ENCODE measurements at regions not wholly inside any gene's neighbourhood (a gene's known extent, or its start where the extent isn't known, plus 50 kb on each side); places are given as distances from the start of the nearest gene placed in this dataset.
"Not testable (repeated sequence)": the region's sequence is repeated elsewhere in the genome, so short reads cannot be mapped to it uniquely, and the experiment has no call there.

- Mint-ChIP-seq H3K4me1 (no peaks in the 10 kb centered on the region), H3K27ac (no peak overlapping the region), H3K27me3 (no peaks in the 10 kb centered on the region), H3K36me3 (ENCODE audit: low read depth) (no peaks in the 10 kb centered on the region), H3K4me3 (no peak overlapping the region)
- ATAC-seq: no peak
- no peak for DNase-seq
- H3K9me3 ChIP-seq (ENCODE audit: control insufficient read depth, low read length, poor library complexity, severe bottlenecking): no peaks in the 10 kb centered on the region
Observed at GRCh38 chr3:118126751-118127150, 907.9 kb downstream of the IGSF11 start.

GRCh38 chr3:118127992-118128391, 906.7 kb downstream of the IGSF11 start:
- H3K9me3 ChIP-seq (ENCODE audit: control insufficient read depth, low read length, poor library complexity, severe bottlenecking): no peaks in the 10 kb centered on the region
- no peaks in the 10 kb centered on the region for H3K27me3 Mint-ChIP-seq

GRCh38 chr3:118128886-118129285, 905.8 kb downstream of the IGSF11 start:
- H3K36me3 Mint-ChIP-seq (ENCODE audit: low read depth): no peaks in the 10 kb centered on the region
- H3K27ac Mint-ChIP-seq: no peak overlapping the region
- no peak for ATAC-seq

More at GRCh38 chr3:118127992-118128391, 906.7 kb downstream of the IGSF11 start:
- no peak overlapping the region for H3K27ac Mint-ChIP-seq
- DNase-seq (no peak), ATAC-seq (no peak)
- H3K4me3 Mint-ChIP-seq: no peak overlapping the region
- no peaks in the 10 kb centered on the region for H3K4me1 Mint-ChIP-seq
- H3K36me3 Mint-ChIP-seq (ENCODE audit: low read depth): no peaks in the 10 kb centered on the region

GRCh38 chr3:118137778-118138177, 896.9 kb downstream of the IGSF11 start:
- H3K36me3 Mint-ChIP-seq (ENCODE audit: low read depth): no peaks in the 10 kb centered on the region
- H3K27me3 Mint-ChIP-seq: no peaks in the 10 kb centered on the region
- H3K4me3 Mint-ChIP-seq: no peak overlapping the region
- DNase-seq (no peak), ATAC-seq (no peak)
- no peaks in the 10 kb centered on the region for H3K4me1 Mint-ChIP-seq
- no peaks in the 10 kb centered on the region for H3K9me3 ChIP-seq (ENCODE audit: control insufficient read depth, low read length, poor library complexity, severe bottlenecking)
- no peak overlapping the region for H3K27ac Mint-ChIP-seq

More at GRCh38 chr3:118128886-118129285, 905.8 kb downstream of the IGSF11 start:
- DNase-seq: no peak
- no peaks in the 10 kb centered on the region for H3K27me3 Mint-ChIP-seq
- H3K4me1 Mint-ChIP-seq: no peaks in the 10 kb centered on the region
- no peak overlapping the region for H3K4me3 Mint-ChIP-seq
- H3K9me3 ChIP-seq (ENCODE audit: control insufficient read depth, low read length, poor library complexity, severe bottlenecking): no peaks in the 10 kb centered on the region

GRCh38 chr3:118144919-118145318, 889.7 kb downstream of the IGSF11 start:
- Mint-ChIP-seq H3K36me3 (ENCODE audit: low read depth) (no peaks in the 10 kb centered on the region), H3K27me3 (no peaks in the 10 kb centered on the region), H3K27ac (no peak overlapping the region), H3K4me3 (no peak overlapping the region), H3K4me1 (no peaks in the 10 kb centered on the region)
- no peak for DNase-seq
- ATAC-seq: no peak
- H3K9me3 ChIP-seq (ENCODE audit: control insufficient read depth, low read length, poor library complexity, severe bottlenecking): no peaks in the 10 kb centered on the region

GRCh38 chr3:118146658-118147375, 887.8 kb downstream of the IGSF11 start:
- Mint-ChIP-seq H3K36me3 (ENCODE audit: low read depth) (no peaks in the 10 kb centered on the region), H3K4me1 (no peaks in the 10 kb centered on the region), H3K27me3 (no peaks in the 10 kb centered on the region), H3K4me3 (no peak overlapping the region), H3K27ac (no peak overlapping the region)
- ATAC-seq: no peak
- DNase-seq: no peak
- H3K9me3 ChIP-seq (ENCODE audit: control insufficient read depth, low read length, poor library complexity, severe bottlenecking): no peaks in the 10 kb centered on the region

- H3K4me1 Mint-ChIP-seq: no peaks in the 10 kb centered on the region
- H3K27ac Mint-ChIP-seq: no peak overlapping the region
- no peaks in the 10 kb centered on the region for H3K36me3 Mint-ChIP-seq (ENCODE audit: low read depth)
- no peaks in the 10 kb centered on the region for H3K27me3 Mint-ChIP-seq
- H3K4me3 Mint-ChIP-seq: no peak overlapping the region
- no peaks in the 10 kb centered on the region for H3K9me3 ChIP-seq (ENCODE audit: control insufficient read depth, low read length, poor library complexity, severe bottlenecking)
- no peak for ATAC-seq
- DNase-seq: no peak
Observed at GRCh38 chr3:118151164-118151563, 883.5 kb downstream of the IGSF11 start.

- H3K36me3 Mint-ChIP-seq (ENCODE audit: low read depth); DNase-seq; H3K27ac Mint-ChIP-seq; ATAC-seq; H3K27me3 Mint-ChIP-seq; H3K9me3 ChIP-seq (ENCODE audit: control insufficient read depth, low read length, poor library complexity, severe bottlenecking); H3K4me3 Mint-ChIP-seq; H3K4me1 Mint-ChIP-seq: not testable (repeated sequence)
Observed at GRCh38 chr3:118162627-118163588, 871.7 kb downstream of the IGSF11 start.

GRCh38 chr3:118165413-118165812, 869.2 kb downstream of the IGSF11 start:
- DNase-seq (no peak), ATAC-seq (no peak)
- no peaks in the 10 kb centered on the region for H3K4me1 Mint-ChIP-seq
- no peak overlapping the region for H3K27ac Mint-ChIP-seq
- H3K4me3 Mint-ChIP-seq: no peak overlapping the region
- no peaks in the 10 kb centered on the region for H3K36me3 Mint-ChIP-seq (ENCODE audit: low read depth)
- H3K9me3 ChIP-seq (ENCODE audit: control insufficient read depth, low read length, poor library complexity, severe bottlenecking): no peaks in the 10 kb centered on the region
- no peaks in the 10 kb centered on the region for H3K27me3 Mint-ChIP-seq

GRCh38 chr3:118167571-118167970, 867.1 kb downstream of the IGSF11 start:
- H3K27ac Mint-ChIP-seq: no peak overlapping the region
- DNase-seq (no peak), ATAC-seq (no peak)
- no peak overlapping the region for H3K4me3 Mint-ChIP-seq
- no peaks in the 10 kb centered on the region for H3K27me3 Mint-ChIP-seq
- H3K4me1 Mint-ChIP-seq: no peaks in the 10 kb centered on the region
- no peaks in the 10 kb centered on the region for H3K9me3 ChIP-seq (ENCODE audit: control insufficient read depth, low read length, poor library complexity, severe bottlenecking)
- no peaks in the 10 kb centered on the region for H3K36me3 Mint-ChIP-seq (ENCODE audit: low read depth)

GRCh38 chr3:118168175-118168574, 866.5 kb downstream of the IGSF11 start:
- no peak for DNase-seq
- H3K27me3 Mint-ChIP-seq: no peaks in the 10 kb centered on the region
- ATAC-seq: no peak

GRCh38 chr3:118171236-118171852, 863.3 kb downstream of the IGSF11 start:
- H3K27ac Mint-ChIP-seq: no peak overlapping the region
- no peak for DNase-seq
- H3K4me3 Mint-ChIP-seq: no peak overlapping the region
- no peaks in the 10 kb centered on the region for H3K36me3 Mint-ChIP-seq (ENCODE audit: low read depth)
- no peaks in the 10 kb centered on the region for H3K9me3 ChIP-seq (ENCODE audit: control insufficient read depth, low read length, poor library complexity, severe bottlenecking)
- ATAC-seq: no peak
- no peaks in the 10 kb centered on the region for H3K4me1 Mint-ChIP-seq
- no peaks in the 10 kb centered on the region for H3K27me3 Mint-ChIP-seq

More at GRCh38 chr3:118168175-118168574, 866.5 kb downstream of the IGSF11 start:
- H3K4me3 Mint-ChIP-seq: no peak overlapping the region
- H3K9me3 ChIP-seq (ENCODE audit: control insufficient read depth, low read length, poor library complexity, severe bottlenecking): no peaks in the 10 kb centered on the region
- H3K27ac Mint-ChIP-seq: no peak overlapping the region
- H3K4me1 Mint-ChIP-seq: no peaks in the 10 kb centered on the region
- no peaks in the 10 kb centered on the region for H3K36me3 Mint-ChIP-seq (ENCODE audit: low read depth)

- no peak overlapping the region for H3K4me3 Mint-ChIP-seq
- DNase-seq: no peak
- ATAC-seq: no peak
- H3K9me3 ChIP-seq (ENCODE audit: control insufficient read depth, low read length, poor library complexity, severe bottlenecking): no peaks in the 10 kb centered on the region
- H3K4me1 Mint-ChIP-seq: no peaks in the 10 kb centered on the region
- H3K27me3 Mint-ChIP-seq: no peaks in the 10 kb centered on the region
- no peak overlapping the region for H3K27ac Mint-ChIP-seq
- H3K36me3 Mint-ChIP-seq (ENCODE audit: low read depth): no peaks in the 10 kb centered on the region
Observed at GRCh38 chr3:118180853-118181252, 853.8 kb downstream of the IGSF11 start.
